HepG2 (cell line): ENCODE measurements at regions not wholly inside any gene's neighbourhood (a gene's known extent, or its start where the extent isn't known, plus 50 kb on each side); places are given as distances from the start of the nearest gene placed in this dataset.

Experiments
- CBX2 ChIP-seq, 2 experiments: fragments of 200-600 bp in 1 of 2; sonication (generic); formaldehyde crosslinking in 1 of 2; IDR thresholded peaks; 2 replicates each; pipeline versions ENCODE4 v1.7.0 to v1.8.1; 2018 to 2022; ENCODE audit warnings: low read depth in 2 of 2, low read length in 1 of 2, mild to moderate bottlenecking in 1 of 2, missing genetic modification reagents in 1 of 2
- CHD4 ChIP-seq: fragments of 200-600 bp; sonication (generic); IDR thresholded peaks from 2 replicates; pipeline ENCODE4 v1.7.0; 2017; ENCODE audit warnings: mild to moderate bottlenecking, low read length, borderline replicate concordance
- HES4 ChIP-seq: sonication (generic); formaldehyde crosslinking; IDR thresholded peaks from 2 replicates; pipeline ENCODE4 v1.9.0; 2021; ENCODE audit warnings: mild to moderate bottlenecking, missing genetic modification reagents, borderline replicate concordance
- HIVEP1 ChIP-seq: sonication (generic); formaldehyde crosslinking; IDR thresholded peaks from 2 replicates; pipeline ENCODE4 v1.4.0; 2020; ENCODE audit warnings: mild to moderate bottlenecking, missing genetic modification reagents
- ZNF484 ChIP-seq: sonication (generic); formaldehyde crosslinking; IDR thresholded peaks from 2 replicates; pipeline ENCODE4 v1.5.1; 2020; ENCODE audit warnings: mild to moderate bottlenecking, low read depth, missing genetic modification reagents, borderline replicate concordance
- ZNF644 ChIP-seq: IDR thresholded peaks from 2 replicates; pipeline ENCODE4 v1.6.1; 2016; ENCODE audit warnings: low read depth
- ZNF790 ChIP-seq: sonication (generic); formaldehyde crosslinking; IDR thresholded peaks from 2 replicates; pipeline ENCODE4 v1.8.0; 2022; ENCODE audit warnings: missing genetic modification reagents, mild to moderate bottlenecking, borderline replicate concordance
- TF ChIP-seq, protein P1 (sequence below): sonication (generic); formaldehyde crosslinking; IDR thresholded peaks from 2 replicates; pipeline ENCODE4 v1.5.0; 2020; ENCODE audit warnings: mild to moderate bottlenecking, missing genetic modification reagents, borderline replicate concordance

DNA sequence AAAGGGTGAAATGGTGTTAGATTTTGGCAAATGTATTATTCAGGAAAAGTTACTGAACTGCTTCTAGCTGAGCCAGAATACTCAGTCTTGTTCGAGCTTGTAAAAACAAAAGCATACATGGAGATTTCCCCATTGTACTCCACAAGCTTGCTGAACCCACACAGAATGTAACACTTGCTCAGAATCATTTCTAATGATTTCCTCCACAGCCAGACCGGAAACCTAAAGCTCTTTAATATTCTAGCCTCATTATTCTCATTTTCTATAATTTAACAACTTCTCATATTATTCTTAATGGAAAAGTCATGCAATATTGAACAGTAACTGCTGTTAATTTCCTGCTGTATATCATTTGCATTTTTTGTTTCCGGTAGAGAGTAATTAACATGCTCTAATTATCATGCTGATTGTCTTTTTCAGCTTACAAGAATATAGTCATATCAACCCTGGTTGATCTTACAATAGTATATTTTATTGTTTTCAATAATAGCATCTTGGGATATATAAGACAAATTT, 1387.5 kb upstream of the EYS start (continued):
- TF ChIP-seq, protein P1, sequence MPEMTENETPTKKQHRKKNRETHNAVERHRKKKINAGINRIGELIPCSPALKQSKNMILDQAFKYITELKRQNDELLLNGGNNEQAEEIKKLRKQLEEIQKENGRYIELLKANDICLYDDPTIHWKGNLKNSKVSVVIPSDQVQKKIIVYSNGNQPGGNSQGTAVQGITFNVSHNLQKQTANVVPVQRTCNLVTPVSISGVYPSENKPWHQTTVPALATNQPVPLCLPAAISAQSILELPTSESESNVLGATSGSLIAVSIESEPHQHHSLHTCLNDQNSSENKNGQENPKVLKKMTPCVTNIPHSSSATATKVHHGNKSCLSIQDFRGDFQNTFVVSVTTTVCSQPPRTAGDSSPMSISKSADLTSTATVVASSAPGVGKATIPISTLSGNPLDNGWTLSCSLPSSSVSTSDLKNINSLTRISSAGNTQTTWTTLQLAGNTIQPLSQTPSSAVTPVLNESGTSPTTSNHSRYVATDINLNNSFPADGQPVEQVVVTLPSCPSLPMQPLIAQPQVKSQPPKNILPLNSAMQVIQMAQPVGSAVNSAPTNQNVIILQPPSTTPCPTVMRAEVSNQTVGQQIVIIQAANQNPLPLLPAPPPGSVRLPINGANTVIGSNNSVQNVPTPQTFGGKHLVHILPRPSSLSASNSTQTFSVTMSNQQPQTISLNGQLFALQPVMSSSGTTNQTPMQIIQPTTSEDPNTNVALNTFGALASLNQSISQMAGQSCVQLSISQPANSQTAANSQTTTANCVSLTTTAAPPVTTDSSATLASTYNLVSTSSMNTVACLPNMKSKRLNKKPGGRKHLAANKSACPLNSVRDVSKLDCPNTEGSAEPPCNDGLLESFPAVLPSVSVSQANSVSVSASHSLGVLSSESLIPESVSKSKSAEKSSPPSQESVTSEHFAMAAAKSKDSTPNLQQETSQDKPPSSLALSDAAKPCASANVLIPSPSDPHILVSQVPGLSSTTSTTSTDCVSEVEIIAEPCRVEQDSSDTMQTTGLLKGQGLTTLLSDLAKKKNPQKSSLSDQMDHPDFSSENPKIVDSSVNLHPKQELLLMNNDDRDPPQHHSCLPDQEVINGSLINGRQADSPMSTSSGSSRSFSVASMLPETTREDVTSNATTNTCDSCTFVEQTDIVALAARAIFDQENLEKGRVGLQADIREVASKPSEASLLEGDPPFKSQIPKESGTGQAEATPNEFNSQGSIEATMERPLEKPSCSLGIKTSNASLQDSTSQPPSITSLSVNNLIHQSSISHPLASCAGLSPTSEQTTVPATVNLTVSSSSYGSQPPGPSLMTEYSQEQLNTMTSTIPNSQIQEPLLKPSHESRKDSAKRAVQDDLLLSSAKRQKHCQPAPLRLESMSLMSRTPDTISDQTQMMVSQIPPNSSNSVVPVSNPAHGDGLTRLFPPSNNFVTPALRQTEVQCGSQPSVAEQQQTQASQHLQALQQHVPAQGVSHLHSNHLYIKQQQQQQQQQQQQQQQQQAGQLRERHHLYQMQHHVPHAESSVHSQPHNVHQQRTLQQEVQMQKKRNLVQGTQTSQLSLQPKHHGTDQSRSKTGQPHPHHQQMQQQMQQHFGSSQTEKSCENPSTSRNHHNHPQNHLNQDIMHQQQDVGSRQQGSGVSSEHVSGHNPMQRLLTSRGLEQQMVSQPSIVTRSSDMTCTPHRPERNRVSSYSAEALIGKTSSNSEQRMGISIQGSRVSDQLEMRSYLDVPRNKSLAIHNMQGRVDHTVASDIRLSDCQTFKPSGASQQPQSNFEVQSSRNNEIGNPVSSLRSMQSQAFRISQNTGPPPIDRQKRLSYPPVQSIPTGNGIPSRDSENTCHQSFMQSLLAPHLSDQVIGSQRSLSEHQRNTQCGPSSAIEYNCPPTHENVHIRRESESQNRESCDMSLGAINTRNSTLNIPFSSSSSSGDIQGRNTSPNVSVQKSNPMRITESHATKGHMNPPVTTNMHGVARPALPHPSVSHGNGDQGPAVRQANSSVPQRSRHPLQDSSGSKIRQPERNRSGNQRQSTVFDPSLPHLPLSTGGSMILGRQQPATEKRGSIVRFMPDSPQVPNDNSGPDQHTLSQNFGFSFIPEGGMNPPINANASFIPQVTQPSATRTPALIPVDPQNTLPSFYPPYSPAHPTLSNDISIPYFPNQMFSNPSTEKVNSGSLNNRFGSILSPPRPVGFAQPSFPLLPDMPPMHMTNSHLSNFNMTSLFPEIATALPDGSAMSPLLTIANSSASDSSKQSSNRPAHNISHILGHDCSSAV (CRISPR knock-in tag): no peak
- TF ChIP-seq ZNF644 (no peak), ZNF484 (no peak), ZNF790 (CRISPR knock-in tag) (no peak), HES4 (CRISPR knock-in tag) (no peak), HIVEP1 (CRISPR knock-in tag) (no peak), CBX2 (IDR thresholded peaks at IDR 0.05; ENCODE audit: low read depth, low read length) (no peak), CBX2 (CRISPR knock-in tag; IDR thresholded peaks at IDR 0.05; ENCODE audit: low read depth) (no peak), CHD4 (no peak)
